ENCODE measurements at regions not wholly inside any gene's neighbourhood (a gene's known extent, or its start where the extent isn't known, plus 50 kb on each side); places are given as distances from the start of the nearest gene placed in this dataset.

DNA sequence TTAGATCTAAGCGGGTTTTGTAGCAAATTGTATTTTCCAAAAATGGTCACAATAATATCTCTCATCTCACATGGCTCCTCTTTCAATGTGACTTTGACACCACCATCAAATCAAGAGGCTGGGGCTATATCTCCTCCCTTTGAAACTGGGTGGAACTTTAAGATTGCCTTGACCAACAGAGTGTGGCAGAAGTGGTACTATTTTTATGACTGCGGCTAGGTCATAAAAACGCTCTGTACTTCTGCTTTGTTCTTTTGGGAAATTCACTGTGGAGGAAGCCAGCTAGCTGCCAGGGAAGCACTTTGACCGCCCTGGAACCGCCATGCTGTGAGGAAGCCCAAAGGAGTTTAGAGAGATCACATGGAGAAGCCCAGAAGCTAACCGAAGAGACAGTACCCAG is 50.7 kb upstream of the ACOT11 start:
- DNase-seq, result no peak

GRCh38 chr1:54495954-54496353 is 52.1 kb upstream of the ACOT11 start:
- DNase-seq, result no peak

DNA sequence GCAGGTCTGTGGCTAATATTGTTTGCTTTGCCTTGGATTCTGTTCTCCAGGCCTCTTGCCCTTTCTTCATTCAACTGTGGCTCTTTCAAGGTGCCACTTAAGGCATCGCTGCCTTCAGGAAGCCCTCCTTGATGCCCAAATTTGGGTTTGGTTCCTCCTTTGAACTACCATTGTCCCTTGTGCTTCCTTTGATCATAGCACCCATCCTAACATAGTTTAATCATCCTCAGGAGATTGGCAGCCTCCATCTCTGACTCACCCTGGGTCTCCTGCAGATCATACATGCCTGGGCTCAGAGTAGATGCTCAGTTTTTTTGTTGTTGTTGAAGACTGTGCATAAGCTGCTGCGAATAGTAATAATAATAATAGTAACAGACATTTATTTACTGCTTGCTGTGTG is 54.4 kb upstream of the ACOT11 start:
- no peak for DNase-seq

- no peak for DNase-seq
Observed at GRCh38 chr1:54490361-54491248, 57.4 kb upstream of the ACOT11 start.

DNA sequence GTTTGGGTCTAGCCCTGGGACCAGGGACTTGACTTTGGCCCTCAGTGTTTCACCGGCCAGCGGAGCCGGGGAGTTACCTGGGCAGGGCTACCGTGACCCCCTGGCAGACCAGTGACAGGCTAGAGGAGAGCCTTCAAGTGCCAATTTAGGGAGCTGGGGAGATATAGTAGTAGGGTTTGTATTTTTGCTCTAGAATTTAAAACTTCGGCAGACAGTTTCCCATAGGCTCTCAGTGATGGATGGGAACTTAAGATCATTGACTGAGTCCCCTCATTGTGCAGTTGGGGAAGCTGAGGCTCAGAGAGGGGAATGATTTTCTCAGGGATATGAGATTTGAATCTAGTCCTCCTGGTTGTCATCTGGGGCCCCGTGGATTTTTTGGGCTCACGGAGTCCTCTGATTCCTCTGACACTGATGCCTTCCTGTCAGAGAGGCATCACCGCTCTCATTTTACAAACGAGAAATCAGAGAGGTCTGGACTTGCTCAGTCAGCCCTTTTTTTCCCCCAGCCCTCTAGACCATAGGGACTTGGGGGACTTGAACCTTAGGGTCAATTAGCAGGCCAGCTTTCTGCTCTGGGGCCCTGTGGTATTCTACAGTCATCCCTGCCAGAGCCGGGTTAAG is 58.3 kb upstream of the ACOT11 start:
- no peak for DNase-seq

GRCh38 chr1:54488779-54489626 is 59.0 kb upstream of the ACOT11 start:
- peak; percentile 77 for DNase-seq

- DNase-seq, result peak; percentile 87
Observed at GRCh38 chr1:54488065-54488750, 59.8 kb upstream of the ACOT11 start.

- DNase-seq, result peak; percentile 68
Observed at GRCh38 chr1:54487571-54488050, 60.4 kb upstream of the ACOT11 start.

DNA sequence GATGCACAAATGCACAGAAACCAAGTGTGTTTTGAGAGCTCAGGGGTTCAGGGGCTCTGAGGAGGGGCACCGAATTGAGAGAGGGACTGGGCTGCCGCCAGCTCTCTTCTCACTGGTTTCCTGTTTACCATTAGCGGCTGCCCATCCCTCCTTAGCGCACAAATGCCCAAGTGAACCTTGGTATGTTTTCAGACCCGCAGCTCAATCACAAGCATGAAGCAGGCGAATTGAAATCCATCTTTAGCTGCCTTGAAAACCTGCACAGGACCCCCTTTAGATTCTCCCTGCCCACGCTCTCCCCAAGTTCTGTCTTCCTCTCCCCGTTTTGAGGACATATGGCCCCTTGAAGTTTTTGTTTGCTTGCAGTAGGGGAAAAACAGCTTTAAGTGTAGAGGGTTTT is 61.1 kb upstream of the ACOT11 start:
- no peak for DNase-seq

DNA sequence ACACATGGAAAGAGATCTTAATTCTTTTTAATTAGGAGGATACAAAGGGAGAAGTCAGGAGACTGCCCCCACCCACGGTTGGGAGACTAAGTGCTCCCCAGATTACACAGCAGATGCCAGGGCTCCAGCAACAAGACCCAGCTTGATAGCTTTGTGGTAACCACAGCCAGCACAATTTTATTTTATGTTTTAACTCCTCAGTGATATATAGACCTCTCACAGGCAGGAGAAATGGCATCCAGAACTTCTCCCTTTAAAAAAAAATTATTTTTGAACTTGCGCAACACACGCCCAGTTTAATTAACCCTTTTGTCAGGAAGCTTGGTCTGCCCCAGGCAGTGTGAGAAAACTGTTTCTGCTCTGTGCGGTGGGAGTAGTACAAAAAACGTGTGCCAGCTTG is 62.6 kb upstream of the ACOT11 start:
- DNase-seq, result no peak

DNA sequence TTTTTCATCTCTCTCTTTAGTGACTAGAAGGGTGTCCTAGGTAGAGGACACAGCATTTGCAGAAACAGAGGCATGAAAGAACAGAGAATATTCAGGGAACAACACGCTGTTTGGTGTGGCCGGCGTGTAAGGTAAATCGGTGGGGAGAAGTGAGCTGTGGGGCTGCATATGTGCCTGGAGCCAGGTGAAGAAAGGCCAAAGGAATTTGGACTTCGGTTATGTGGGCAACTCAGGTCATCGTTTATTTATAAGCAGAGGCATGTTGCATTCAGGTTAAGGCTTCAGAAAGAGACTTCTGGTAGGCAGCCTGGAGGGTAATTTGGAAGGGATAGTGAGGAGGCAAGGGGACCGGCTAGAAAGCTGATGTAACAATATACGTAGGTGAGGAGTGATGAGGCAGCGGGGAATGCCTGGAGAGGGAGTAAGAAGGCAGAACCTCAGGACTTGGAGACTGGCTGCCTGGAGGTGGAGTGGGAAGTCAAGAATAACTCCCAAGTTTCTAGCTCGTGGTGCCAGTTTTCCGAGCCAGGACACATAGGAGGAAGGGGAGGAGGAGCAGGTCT is 64.1 kb upstream of the ACOT11 start:
- DNase-seq, result no peak

GRCh38 chr1:54481201-54481884 is 66.7 kb upstream of the ACOT11 start:
- DNase-seq, result no peak

GRCh38 chr1:54480525-54480848 is 67.5 kb upstream of the ACOT11 start:
- no peak for DNase-seq

DNA sequence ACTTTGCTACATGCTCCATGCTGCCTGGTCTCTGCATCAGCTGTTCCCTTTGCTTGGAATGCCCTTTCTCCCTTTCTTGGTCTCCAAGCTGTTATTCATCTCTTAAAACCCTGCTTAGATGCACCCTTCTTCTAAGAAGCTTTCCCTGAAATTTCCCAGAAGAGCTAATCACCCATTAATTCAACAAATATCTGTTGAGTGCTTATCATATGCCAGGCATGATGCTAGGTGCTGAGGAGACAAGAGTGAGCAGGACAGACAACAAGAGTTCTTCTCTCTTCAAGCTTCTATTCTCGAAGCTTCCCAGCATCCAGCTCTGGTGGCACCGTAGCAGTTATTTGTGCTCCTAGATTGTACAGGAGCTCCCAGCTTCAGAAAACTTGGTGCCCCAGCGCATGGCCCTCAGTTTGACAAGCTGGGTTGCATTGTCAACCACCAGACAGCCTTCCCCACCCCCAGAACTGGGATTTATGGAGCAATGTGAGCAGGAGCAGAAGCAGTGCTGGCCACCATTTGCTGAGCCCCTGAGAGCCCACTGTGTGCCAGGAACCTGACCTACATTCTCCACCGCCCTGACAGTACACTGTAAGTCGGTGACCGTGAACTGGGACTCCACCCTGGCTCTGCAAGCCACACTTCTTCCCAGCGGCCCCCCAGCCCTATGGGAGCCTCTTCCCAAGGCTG is 68.0 kb upstream of the ACOT11 start:
- DNase-seq, result no peak

DNA sequence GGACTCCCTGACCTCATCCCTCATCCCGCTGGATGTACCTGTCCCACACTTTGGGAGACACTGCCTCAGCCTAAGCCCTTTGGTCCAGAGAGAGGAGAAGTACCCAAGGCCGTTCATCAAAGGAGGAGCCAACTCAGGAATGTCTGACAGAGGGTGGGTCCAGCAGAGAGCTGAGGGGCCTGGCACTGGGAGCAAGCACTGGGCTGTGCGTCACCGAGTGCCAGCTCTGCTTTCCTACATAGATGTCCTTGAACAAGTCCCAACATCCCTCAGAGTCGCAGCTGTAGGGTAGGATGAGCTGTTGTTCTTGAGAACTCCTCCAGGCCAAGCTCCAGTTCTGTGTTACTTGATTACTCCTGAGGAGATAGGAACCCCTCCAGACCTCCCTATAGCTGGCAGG is 68.8 kb upstream of the ACOT11 start:
- no peak for DNase-seq

- no peak for DNase-seq
Observed at GRCh38 chr1:54477153-54477561, 70.9 kb upstream of the ACOT11 start.

- DNase-seq, result no peak
Observed at GRCh38 chr1:54476530-54477109, 70.4 kb upstream of the SSBP3 start.

DNA sequence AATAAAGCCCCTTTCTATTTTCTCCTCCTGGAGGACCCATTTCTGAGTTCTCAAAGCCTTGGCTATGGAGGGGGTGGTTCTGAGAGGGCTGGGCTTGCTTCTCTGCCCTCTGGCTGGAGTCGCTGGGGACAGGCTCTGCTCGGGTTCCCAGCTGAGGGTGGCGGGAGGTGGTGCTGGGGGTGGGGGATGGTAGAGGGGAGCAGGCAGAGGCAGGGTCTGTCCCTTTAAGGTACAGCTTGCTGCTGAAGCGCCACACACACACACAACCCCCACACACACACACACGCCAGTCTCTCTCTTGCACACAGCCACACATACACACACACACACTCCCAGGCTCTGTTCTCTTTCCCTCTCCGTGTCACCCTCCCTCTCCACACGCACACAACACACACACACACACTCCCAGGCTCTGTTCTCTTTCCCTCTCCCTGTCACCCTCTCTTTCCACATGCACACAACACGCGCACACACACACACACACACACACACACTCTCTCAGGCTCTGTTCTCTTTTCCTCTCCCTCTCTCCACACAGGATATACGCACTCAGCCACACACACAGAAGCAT is 69.8 kb upstream of the SSBP3 start:
- no peak for DNase-seq

DNA sequence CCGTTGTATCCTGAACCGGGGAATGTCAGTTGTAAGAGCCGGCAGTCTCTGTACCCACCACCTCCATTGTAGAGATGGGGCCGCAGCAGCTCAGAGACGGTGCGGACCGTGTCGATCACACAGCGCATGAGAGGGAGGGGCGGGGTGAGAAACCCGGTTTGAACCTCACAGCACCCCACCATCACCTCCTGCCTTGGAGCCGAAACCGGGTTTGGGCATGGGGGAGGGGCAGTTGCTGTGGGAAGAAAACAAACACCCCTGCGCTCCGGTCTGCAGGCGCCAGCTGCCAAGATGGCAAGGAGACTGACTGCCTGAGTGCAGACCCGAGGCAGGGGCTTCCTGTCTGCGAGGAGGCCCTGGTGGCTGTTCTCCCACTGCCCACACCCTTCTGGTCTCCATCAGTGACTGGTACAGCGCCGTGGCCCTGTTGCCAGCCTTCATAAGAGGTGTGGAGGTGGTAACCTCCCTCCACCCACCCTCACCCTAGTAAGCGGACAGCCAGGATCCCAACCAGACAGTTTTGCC is 69.2 kb upstream of the SSBP3 start:
- DNase-seq, result peak; percentile 27

Measured in NCI-H510A treated with DMSO at 0.1 percent for 48 hours (cell line).